ENCODE measurements at regions not wholly inside any gene's neighbourhood (a gene's known extent, or its start where the extent isn't known, plus 50 kb on each side); places are given as distances from the start of the nearest gene placed in this dataset.

- TF ChIP-seq, protein P1, sequence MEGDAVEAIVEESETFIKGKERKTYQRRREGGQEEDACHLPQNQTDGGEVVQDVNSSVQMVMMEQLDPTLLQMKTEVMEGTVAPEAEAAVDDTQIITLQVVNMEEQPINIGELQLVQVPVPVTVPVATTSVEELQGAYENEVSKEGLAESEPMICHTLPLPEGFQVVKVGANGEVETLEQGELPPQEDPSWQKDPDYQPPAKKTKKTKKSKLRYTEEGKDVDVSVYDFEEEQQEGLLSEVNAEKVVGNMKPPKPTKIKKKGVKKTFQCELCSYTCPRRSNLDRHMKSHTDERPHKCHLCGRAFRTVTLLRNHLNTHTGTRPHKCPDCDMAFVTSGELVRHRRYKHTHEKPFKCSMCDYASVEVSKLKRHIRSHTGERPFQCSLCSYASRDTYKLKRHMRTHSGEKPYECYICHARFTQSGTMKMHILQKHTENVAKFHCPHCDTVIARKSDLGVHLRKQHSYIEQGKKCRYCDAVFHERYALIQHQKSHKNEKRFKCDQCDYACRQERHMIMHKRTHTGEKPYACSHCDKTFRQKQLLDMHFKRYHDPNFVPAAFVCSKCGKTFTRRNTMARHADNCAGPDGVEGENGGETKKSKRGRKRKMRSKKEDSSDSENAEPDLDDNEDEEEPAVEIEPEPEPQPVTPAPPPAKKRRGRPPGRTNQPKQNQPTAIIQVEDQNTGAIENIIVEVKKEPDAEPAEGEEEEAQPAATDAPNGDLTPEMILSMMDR (IDR thresholded peaks at IDR 0.05; ENCODE audit: poor library complexity, severe bottlenecking): no peak
- TF ChIP-seq TAF1 (IDR thresholded peaks at IDR 0.05; ENCODE audit: low read depth) (no peak), POLR2AphosphoS5 (IDR thresholded peaks at IDR 0.05) (no peak), EZH2 (IDR thresholded peaks at IDR 0.05; ENCODE audit: borderline replicate concordance, insufficient read depth, low read length, poor library complexity, severe bottlenecking) (no peak), EP300 (conservative IDR thresholded peaks at IDR 0.05; ENCODE audit: poor library complexity, severe bottlenecking) (no peak), SMC3 (conservative IDR thresholded peaks at IDR 0.05; ENCODE audit: poor library complexity) (no peak)
- TF ChIP-seq, protein P2, sequence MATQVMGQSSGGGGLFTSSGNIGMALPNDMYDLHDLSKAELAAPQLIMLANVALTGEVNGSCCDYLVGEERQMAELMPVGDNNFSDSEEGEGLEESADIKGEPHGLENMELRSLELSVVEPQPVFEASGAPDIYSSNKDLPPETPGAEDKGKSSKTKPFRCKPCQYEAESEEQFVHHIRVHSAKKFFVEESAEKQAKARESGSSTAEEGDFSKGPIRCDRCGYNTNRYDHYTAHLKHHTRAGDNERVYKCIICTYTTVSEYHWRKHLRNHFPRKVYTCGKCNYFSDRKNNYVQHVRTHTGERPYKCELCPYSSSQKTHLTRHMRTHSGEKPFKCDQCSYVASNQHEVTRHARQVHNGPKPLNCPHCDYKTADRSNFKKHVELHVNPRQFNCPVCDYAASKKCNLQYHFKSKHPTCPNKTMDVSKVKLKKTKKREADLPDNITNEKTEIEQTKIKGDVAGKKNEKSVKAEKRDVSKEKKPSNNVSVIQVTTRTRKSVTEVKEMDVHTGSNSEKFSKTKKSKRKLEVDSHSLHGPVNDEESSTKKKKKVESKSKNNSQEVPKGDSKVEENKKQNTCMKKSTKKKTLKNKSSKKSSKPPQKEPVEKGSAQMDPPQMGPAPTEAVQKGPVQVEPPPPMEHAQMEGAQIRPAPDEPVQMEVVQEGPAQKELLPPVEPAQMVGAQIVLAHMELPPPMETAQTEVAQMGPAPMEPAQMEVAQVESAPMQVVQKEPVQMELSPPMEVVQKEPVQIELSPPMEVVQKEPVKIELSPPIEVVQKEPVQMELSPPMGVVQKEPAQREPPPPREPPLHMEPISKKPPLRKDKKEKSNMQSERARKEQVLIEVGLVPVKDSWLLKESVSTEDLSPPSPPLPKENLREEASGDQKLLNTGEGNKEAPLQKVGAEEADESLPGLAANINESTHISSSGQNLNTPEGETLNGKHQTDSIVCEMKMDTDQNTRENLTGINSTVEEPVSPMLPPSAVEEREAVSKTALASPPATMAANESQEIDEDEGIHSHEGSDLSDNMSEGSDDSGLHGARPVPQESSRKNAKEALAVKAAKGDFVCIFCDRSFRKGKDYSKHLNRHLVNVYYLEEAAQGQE (IDR thresholded peaks at IDR 0.05; ENCODE audit: borderline replicate concordance): no peak
Observed at GRCh38 chr1:229778794-229779193, 152.7 kb downstream of the URB2 start.
